GM03348 (cell line): ENCODE measurements at regions not wholly inside any gene's neighbourhood (a gene's known extent, or its start where the extent isn't known, plus 50 kb on each side); places are given as distances from the start of the nearest gene placed in this dataset.

Source experiments
- DNase-seq: peaks from one replicate; pipeline ENCODE4 v3.0.0; 2012; ENCODE audit warnings: low spot score

DNA sequence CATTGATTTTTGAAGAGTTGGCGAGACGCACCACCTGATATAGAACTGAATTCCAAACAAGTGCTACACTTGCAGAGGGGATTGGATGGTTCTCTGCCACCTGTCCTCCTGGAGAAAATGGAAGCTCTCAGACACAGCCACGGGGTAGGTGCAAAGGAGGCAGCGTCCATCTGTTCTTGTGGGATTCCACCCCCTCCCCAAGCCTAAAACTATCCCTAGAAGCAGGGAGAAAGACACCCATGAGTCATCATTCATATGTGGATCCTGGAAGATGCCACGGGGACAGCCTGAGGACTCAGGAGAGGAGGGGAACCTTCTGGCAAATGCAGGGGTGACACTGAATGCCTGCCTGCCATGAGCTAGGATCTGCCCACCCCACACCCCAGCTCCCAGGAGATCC is 171.3 kb upstream of the CST7 start:
- no peak for DNase-seq

DNA sequence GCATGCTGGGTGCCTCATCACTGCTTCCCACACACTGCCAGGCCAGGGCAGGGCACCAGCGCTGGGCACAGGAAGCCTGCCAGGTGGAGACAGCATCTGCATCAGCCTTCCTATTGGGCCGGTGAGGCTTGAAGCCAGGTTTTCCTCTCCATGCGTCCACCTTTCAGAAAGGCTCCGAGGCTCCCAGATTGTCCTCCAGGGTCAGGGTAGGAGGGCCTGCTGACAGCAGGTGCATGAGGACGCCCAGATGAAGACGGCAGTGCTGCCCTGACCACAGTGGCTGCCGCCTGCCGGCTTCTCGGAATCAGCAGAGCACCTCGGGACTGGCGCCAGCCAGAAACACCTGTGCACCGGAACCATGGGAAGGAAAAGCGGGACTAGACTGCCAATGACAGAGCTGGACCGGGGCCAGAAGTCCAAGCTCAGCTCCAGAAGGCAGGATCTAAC is 170.5 kb upstream of the CST7 start:
- no peak for DNase-seq

DNA sequence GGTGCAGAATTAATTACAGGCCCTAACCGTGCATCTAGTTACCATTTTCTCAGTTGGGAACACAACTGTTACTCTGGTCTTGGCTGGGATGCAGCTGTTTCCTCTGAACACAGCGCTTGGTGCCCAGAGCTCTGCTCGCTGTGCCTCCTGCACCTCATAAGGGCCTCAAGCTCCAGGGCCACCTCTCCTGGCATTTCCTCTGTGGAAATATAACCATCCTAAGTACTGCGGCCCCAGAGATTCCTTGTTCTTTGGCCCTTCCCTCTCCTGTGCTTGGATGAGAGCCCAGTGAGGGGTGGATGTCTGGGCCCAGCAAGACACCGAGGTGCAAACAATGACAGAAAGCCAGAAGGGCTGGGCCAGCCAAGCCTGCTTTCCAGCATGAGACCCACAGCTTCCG is 169.9 kb upstream of the CST7 start:
- no peak for DNase-seq

DNA sequence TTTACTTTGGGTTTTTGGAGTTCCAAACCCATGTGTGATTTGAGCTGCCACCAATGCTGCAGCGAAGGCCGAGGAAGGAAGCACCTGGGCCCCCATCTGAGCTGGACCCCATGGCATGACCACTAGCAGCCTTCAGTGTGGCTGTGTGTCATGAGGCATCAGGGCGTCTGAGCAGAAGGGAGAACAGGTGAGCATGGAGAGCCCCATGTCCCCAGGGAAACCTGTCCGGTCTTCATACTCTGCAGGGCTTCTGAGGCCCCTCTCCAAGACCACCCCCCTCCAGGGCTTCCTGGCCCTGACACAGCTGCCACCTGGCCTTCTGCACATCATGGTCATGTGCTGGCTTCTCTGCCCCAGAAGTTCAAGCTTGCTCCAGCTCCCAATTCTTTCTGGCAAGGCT is 169.1 kb upstream of the CST7 start:
- DNase-seq: no peak

DNA sequence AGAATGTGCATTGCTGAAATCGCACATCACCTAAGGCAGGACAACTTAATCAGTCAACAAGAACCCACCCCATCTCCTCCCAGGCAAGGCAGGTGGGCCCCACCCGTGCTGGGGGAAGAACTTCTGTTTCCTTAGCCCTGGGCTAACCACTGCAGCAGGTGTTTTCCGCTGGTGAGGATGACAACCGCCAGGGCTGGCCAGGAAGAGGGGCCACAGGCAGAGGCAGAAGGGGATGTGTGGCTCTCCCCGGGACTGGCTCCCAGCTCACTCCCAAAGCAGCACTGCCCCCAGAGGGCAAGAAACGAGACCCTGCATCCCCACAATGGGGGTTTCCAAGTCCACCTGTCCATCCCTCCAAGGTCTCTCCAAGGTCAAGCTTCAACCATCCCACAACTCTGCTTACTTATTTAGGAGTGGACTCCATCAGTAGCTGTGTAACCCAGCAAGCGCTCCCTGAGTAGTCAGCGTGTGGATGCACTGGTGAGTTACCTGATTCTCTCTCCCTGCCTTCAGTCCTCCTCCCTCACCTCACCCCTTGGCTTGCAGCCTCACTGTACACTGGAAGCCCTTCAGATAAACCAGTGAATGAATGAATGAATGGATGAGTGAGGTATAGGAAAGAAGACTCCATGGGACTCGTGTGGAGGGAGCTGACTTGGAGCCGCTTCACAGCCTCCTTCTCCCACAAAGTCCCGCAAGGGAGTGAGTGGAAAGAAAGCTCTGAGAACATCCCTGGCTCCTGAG is 168.2 kb upstream of the CST7 start:
- DNase-seq: no peak

DNA sequence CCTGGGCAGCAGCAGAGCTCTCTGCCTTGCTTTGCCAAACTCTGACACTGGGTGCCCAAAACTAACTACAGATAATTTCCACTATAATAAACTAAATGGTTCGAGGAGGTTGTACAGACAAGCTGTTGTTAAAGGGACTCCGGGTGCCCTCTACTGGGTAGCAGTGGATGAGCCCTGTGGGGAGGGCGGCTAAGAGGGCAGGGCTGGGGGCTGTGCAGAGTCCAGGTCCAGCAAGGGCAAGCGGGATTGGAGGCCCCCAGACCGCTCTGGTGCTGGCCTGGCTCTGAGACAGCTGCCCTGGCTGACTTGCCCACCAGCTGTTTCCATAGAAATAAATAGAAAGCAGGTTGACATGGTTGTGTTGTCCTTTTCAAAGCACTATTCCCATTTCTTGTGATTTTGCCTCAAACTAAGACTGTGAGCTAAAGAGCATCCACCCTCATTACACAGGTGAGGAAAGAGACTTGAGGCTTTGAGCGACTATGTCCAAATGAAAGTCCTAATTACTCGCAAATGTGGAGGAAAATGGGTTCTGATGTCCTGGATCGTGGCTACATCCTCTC is 167.6 kb upstream of the CST7 start:
- peak; percentile 87 for DNase-seq

DNA sequence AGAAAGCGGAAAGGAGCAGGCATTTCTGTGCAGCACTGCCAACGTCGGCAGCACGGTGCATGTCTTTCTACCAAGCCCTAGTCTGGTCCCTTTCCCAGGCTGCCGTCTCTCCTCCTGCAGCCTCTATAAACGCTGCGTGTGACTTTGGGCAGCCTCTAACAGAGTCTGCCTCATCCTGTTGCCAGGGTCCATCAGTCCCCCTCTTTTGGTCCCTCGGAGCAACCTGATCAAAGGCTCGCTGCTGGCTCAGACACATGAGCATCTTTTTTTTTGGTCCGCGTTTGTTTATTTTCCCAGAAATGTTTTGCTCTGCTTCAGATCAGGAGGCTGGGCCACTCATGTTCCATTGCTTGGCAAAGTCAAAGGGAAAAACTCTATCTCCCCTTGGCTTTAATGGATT is 166.8 kb upstream of the CST7 start:
- no peak for DNase-seq

DNA sequence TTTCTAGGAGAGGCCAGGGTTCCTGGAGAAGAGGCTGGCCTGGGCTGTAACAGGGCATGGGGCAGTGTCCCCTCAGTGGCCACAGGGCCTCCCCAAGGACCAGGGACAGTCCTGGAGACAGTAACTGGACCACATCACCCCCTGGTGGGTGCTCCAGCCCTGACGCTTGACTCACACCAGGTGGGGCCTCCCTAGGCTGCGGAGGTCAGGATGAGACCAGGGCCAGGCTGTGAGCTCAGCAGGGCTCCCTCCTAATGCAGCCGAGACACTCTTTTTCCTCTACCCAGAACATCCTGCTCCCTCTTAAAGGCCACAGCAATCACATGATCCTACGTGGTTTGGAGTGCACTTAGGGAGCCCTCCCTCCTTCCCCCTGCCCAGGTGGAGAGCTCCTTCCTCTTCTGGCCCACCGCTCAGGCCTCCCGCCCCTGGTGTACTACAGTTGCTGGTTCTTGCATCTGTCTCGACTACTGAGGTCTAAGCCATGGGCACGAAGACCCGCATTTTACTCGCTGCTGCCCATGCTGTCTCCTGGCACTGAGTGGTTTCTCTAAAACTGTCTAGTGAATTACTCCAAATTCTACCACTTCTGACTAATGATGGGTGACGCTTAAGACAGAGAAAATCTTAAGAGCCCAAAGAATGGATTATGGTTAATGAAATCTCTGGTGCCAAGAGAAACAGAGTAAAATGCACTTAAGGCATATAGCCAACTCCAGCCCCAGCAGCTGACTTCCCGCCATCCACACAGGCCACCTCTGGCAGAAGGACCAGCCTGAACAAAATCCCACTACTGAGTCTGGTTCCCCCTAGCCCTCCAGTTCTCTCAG is 166.1 kb upstream of the CST7 start:
- DNase-seq: no peak

DNA sequence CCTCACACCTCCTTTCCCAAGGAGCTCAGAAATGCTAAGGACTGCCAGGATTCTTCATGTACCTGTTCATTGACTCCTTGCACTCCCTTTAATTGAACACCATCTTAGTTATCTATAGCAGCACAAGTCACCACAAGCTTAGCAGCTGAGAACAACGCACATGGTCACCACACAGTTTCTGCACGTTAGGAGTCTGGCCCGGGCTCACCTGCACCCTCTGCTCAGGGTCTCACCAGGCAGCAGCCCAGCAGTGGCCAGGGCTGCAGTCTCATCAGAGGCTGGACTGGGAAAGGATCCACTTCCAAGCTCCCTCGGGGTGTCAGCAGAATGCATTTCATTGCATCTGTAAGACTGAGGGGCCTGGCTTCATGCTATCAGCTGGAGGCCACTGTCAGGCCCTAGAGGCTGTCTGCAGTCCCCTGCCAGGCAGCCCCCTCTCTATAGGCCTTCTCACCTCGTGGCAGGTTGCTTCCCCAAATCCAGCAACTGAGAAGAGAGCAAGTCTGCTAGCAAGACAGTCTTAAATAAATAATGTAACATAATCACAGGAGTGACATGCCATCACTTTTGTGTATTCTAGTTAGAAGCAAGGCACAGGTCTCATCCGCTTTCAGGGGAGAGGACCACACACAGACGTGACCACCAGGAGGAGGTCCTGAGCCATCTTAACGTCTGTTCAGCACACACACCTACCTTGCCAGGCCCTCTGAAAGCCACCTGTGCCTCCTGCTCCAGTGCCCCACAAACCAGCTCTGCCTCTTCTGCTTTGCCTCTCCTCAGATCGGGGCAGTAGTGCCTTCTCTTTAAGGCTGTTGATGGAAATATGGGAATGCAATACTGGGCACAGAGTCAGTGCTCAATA is 165.2 kb upstream of the CST7 start:
- DNase-seq: no peak

DNA sequence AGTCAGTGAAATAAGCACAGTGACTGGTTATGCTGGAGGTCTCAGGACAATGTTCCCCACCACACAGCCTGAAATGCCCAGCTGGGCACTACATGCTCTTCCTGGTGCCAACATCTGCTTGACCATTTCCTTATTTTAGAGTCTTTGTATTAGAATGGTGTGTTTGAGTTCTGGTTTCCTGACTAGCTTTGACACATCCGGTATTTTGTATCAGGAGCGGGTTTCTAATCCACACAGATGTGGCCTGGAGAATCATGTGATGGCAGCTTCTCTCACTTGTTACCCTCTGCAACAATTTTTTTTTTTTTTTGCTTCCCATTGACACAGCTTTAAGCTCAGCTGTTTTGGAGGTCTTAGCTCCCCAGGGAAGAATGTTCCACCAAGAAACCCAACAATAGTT is 164.5 kb upstream of the CST7 start:
- no peak for DNase-seq

DNA sequence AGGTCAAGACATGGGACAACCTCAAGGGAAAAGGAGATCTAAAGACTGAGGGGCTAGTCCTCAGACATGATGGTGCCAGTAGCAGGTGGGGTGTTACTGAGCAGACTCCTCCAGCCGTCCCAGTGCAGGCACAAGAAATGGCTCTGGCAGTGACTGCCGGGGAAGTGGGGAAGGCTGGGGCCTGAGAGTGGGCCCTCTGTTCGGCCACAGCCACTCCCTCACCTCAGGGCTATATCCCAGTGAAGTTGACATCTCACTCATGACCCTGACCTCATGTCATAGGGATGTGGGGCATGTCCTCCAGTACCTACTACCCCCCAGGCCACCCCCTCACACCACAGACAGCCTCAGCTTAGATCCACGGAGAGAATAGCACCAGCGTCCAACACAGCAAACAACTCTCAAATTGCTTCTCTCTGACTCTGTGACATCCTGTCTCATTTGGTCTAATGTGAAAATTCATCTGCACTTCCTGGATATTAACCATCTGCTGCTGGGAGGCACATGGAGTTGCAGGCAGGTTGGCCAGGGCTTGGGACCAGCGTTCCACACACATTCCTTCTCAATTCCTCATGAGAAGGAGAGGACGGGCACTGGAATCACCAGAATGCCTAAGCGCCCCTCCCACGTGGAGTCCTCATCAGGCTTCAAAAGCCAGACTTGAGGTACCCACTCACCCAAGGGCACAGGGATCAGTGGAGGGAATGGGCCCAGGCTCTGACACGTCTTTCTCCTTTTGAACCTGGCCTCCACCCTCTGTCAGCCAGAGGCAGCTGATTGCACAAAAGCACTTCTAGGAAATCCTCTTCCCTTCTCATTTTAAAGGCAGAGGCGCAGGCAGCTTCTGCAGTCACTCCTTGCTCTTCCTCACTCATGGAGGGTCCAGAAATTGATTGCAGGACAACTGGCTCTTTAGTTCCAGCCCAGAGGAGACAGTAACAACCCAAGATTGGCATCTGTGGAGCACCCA is 163.6 kb upstream of the CST7 start:
- DNase-seq: peak; percentile 76

DNA sequence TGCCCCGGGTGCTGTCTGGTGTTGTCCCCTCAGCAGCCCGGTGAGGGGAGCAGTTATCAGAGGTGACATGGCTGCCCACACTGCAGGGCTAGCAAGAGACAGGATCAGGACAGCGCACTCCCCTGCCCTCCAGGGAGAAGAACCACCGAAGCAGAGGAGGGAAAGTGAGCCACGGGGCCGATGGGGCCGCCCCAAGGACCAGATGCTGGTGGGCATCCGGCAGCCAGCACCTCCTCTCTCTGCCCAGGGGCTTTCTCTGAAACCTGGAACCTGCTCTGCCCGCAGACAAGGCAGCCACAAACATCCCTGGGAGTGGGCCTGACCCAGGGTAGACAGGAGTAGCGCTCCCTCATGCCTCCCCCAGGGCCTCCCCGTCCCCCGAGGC is 163.0 kb upstream of the CST7 start:
- DNase-seq: no peak

DNA sequence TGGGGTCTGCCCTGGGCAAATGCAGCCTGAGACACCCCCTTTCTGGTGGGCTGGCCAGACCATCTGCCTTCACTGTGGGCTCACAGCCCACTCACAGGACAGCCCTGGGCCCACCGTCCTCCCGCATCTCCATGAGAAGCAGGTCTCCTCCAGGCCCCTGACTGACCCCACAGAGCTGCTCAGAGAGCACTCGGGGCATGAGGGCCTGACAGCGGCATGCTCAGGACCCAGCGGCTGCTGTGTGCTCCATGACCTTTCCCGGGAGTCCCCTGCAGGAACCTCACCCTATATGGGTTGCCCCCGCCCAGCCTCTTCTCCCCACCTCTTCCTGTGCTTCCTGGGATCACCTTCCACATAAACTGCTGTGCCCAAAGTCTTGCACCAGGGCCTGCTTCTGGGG is 162.4 kb upstream of the CST7 start:
- no peak for DNase-seq

DNA sequence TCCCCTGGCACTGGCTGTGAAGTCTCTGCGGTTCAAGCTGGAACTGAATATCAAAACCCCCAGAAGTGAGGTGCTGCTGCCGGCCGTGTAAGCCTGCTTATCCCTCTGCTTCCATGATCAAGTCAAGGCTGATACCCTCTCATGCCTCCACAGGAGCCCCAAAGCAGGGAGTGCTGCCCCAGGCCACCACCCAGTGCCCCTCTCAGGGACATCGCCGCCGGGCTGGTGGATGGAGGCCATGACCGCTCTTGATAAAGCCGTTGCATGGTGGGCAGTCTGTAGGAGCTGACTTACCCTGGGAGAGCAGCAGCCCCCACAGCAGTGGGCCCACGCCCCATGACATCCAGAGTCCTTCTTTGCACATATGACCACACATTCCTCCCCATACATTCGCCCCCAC is 162.0 kb upstream of the CST7 start:
- DNase-seq: no peak

DNA sequence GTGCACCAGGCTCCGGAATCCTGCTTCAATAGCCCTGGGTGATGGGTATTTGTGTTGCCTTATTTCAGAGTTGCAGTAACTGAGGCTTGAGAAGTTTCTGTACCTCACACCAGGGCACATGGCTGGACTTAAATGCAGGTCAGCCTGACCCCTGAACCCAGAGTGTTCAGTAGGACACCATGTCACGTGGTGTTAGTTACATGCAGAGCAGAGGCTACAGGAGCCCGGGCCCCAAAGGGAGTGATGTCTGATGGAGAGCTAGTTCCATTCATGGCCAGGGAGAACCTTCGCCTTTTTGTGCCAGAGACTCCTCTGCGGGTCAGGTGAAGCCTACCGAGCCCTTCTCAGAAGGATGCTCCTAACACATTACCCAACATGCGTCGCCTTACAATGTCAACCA is 161.4 kb upstream of the CST7 start:
- DNase-seq: no peak

DNA sequence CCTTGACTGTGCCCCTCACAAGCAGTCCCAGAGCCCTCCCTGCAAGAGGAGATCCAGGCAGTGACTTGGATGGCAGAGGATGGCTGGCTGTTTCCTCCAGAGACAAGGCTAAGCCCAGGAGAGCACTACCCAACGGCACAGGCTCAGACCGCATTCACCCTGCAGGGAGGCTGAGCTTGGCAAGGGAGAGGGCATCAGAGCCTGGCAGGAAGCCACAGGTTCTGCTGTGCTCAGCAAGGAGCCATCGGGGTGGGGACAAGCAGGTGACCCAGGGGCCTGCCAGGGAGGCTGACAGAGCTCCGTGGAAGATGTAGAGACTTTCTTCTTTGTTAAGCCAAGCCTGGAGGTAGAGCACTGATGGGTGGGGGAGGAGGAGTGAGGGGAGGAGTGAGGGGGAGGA is 159.2 kb upstream of the CST7 start:
- DNase-seq: no peak

DNA sequence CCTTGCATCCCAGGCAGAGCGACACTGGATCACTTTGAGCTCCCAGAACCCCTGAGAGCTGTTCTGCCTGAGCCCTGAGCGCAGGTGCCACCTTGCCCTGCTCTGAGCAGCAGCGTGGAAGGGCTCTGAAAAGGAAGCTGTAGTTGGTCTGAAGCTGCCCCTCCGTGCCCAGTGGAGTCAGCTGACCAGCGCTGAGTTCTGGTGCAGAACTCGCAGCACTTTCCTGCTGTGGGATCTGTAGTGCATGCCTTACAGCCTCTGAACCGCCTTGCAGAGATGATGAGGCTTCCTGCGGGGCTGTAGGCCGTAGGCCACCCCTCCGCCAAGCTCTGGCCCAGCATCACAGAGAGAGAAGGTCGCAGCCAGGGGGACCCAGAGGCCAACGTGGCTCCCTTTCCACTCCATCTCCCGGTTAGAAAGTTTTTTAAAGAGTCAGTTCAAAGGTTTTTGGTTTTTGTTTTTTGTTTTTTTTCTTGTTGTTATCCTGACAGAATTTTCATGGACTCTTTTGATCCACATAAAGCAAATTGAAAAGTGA is 158.3 kb upstream of the CST7 start:
- no peak for DNase-seq

DNA sequence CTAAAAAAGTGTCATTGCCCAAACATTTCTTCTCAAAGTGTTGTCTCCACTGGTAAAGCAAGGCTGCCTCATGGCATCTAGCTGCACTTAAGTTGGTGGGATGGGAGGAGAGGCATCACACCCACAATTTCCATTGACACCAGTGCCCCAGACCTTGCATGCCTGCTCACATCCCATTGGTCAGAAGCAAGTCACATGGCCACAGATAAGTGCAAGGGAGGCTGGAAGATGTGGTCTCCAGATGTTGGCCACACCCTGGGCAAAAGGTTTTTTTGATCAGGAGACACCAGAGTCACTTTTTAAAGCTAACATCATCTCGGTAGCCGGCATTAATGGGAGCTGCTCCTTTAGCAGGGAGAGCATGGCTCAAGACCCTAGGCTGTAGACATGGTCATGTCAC is 157.1 kb upstream of the CST7 start:
- DNase-seq: no peak

DNA sequence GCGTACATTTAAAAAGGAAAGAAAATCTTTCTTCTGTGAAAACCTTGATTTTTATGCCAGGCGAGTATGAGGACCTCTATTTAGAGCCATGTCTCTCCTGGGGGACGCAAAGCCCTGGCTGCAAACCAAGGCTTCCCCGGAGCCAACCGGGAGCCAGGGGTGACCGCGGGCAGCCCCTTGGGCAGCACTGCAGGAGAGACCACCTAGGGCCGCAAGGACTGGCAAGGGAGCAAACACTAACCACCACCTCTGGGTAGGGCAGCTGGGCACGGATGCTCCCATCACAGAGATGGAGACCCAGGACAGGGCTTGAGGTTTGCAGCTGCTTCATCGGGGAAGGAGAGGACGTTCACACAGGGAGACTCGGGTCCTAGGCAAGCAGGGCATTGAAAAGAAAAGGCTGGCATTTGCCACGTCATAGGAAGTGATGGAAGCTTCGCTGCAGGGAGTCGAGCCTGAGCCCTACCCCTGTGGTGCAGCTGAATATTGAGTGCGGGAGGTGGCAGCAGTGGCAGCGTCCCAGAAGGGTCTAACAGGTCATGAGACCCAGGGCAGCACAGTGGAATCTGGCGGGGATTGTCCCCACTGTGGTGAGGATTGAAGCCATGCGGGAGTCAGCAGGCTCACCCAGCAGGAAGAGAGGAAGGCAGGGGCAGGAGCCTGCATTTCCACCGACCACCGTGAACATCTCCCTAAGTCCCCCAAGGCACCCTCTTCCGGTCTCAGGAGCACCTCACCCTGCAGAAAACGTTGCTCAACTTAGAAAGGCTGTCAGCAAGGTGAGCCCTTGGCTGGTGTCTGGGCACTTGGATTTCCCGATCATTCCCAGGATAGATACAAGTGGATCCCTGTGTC is 156.2 kb upstream of the CST7 start:
- no peak for DNase-seq

DNA sequence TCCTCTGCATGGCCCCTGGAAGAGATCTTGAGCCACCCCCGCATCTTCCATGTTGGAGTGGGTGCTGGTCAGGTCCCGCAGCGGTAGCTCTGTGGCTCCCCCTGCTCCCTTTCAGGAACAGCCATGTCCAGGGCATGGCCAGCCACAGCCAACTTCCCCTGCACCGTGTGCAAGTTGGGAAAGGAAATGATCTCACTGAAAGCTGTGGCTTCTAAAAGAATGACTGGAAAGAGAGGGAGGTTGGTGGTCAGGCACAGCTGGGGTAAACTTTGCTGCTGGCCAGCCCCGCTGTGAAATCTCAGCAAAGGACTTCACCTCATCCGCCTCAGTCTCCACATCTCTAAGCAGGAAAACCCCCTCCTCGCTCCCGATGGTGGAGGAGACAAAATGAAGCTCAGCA is 153.6 kb upstream of the CST7 start:
- DNase-seq: no peak
